ENCODE measurements at regions not wholly inside any gene's neighbourhood (a gene's known extent, or its start where the extent isn't known, plus 50 kb on each side); places are given as distances from the start of the nearest gene placed in this dataset.

DNA sequence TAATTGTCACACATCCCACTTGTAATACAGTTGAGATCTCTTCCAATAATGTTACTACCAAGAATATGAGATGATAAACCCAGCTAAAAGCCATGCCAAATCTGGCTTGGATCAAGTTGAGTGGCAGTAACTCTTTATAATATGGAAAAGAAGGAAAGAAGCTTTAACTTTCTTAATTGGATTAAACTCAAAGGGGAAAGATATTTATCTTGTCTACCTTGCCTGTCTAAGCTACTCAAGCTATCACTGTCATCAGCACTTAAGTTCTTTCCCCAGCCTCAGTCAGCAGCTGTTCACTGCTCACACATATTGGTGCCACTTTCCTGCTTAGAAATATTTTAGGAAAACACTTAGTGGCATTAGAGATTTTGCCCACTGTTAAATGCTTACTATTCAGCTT, 350.7 kb downstream of the IPMK start:
- Histone ChIP-seq H3K4me2 (ENCODE audit: low read length) (no peak overlapping the region), H3K27me3 (ENCODE audit: control insufficient read depth, insufficient read depth, low read length) (no peaks in the 10 kb centered on the region), H3K9me3 (ENCODE audit: control insufficient read depth, low read length) (no peaks in the 10 kb centered on the region), H2AFZ (no peak overlapping the region), H3K79me2 (no peaks in the 10 kb centered on the region), H3K4me1 (no peaks in the 10 kb centered on the region), H3K36me3 (ENCODE audit: control insufficient read depth, insufficient read depth, low read length) (no peaks in the 10 kb centered on the region), H3K4me3 (ENCODE audit: low read depth, low read length) (no peak overlapping the region), H3K27ac (no peak overlapping the region), H3K9ac (no peak overlapping the region)
- TF ChIP-seq, protein P1, sequence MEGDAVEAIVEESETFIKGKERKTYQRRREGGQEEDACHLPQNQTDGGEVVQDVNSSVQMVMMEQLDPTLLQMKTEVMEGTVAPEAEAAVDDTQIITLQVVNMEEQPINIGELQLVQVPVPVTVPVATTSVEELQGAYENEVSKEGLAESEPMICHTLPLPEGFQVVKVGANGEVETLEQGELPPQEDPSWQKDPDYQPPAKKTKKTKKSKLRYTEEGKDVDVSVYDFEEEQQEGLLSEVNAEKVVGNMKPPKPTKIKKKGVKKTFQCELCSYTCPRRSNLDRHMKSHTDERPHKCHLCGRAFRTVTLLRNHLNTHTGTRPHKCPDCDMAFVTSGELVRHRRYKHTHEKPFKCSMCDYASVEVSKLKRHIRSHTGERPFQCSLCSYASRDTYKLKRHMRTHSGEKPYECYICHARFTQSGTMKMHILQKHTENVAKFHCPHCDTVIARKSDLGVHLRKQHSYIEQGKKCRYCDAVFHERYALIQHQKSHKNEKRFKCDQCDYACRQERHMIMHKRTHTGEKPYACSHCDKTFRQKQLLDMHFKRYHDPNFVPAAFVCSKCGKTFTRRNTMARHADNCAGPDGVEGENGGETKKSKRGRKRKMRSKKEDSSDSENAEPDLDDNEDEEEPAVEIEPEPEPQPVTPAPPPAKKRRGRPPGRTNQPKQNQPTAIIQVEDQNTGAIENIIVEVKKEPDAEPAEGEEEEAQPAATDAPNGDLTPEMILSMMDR (IDR thresholded peaks at IDR 0.05) = no peak

DNA sequence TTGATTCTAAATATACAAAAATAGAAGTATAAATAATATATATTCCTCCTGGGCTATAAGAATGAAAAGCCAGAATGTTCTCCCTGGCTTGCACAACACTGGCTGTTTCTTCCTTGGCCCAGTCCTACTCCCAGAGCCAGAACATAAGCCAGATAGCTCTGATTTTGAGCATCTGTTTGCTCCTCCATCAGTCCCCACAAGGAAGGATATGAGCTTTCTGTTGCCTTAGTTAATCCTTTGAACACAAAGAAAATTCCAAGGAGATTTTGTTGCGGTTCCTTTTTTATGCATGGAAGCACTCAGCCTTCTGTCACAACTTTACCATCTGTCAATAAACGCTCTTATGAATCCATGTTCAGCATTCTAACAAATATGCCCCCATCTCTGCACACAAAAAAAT, 361.8 kb downstream of the IPMK start:
- no peak overlapping the region for H2AFZ ChIP-seq

DNA sequence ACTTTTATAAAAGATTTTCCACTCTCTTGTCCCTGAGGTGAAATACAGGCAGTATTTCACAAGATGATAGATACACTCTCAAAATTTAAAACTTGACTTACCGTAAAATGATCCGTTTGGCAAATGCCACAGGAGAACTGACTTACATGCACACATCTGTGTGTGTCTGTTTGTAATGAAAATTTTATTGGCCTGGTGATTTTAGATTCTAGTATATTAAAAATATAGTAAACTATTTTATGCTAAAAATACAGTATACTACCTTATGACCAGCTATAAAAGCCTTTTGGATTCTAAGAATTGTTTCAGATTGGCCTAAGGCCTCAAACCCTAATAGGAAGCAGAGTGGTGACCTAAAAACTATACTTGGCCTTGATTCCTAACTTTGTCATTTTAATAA, 362.7 kb downstream of the IPMK start:
- H2AFZ ChIP-seq = no peak overlapping the region
- H3K4me3 ChIP-seq (ENCODE audit: low read depth, low read length) = no peak overlapping the region
- H3K27ac ChIP-seq = no peak overlapping the region
- no peak overlapping the region for H3K9ac ChIP-seq
- TF ChIP-seq, protein P1 (IDR thresholded peaks at IDR 0.05) = no peak
- H3K4me2 ChIP-seq (ENCODE audit: low read length) = no peak overlapping the region
- no peaks in the 10 kb centered on the region for H3K79me2 ChIP-seq
- H3K36me3 ChIP-seq (ENCODE audit: control insufficient read depth, insufficient read depth, low read length) = peaks cover 2% of the 10 kb centered on the region
- H3K9me3 ChIP-seq (ENCODE audit: control insufficient read depth, low read length) = no peaks in the 10 kb centered on the region
- H3K27me3 ChIP-seq (ENCODE audit: control insufficient read depth, insufficient read depth, low read length) = no peaks in the 10 kb centered on the region
- no peaks in the 10 kb centered on the region for H3K4me1 ChIP-seq

More for the DNA sequence above, 361.8 kb downstream of the IPMK start:
- TF ChIP-seq, protein P1 (IDR thresholded peaks at IDR 0.05) = no peak
- no peak overlapping the region for H3K4me2 ChIP-seq (ENCODE audit: low read length)
- no peaks in the 10 kb centered on the region for H3K79me2 ChIP-seq
- H3K4me3 ChIP-seq (ENCODE audit: low read depth, low read length) = no peak overlapping the region
- peaks cover 2% of the 10 kb centered on the region for H3K36me3 ChIP-seq (ENCODE audit: control insufficient read depth, insufficient read depth, low read length)
- H3K4me1 ChIP-seq = no peaks in the 10 kb centered on the region
- H3K27ac ChIP-seq = no peak overlapping the region
- H3K9me3 ChIP-seq (ENCODE audit: control insufficient read depth, low read length) = no peaks in the 10 kb centered on the region
- H3K9ac ChIP-seq = no peak overlapping the region
- no peaks in the 10 kb centered on the region for H3K27me3 ChIP-seq (ENCODE audit: control insufficient read depth, insufficient read depth, low read length)

DNA sequence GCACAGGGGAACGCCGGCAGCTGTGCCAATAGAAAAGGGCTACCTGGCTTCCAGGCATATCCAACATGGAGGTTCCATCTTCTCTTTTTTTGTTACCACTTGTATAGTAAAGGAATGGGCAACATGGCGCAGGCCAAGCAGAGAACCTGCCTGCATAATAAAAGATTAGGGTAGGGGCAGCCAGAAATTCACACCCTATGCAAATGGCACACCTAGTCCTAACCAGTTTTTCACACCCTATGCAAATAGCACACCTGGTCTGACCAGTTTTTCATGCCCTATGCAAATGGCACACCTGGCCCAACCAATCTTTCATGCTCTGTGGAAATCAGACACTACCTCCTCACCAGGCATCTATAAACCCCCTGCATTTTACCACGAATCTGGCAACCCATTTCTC, 369.5 kb downstream of the IPMK start:
- H3K79me2 ChIP-seq = no peaks in the 10 kb centered on the region
- H3K27ac ChIP-seq = no peak overlapping the region
- H3K4me1 ChIP-seq = no peaks in the 10 kb centered on the region
- peaks cover 2% of the 10 kb centered on the region for H3K36me3 ChIP-seq (ENCODE audit: control insufficient read depth, insufficient read depth, low read length)
- H3K27me3 ChIP-seq (ENCODE audit: control insufficient read depth, insufficient read depth, low read length) = no peaks in the 10 kb centered on the region
- TF ChIP-seq, protein P1 (IDR thresholded peaks at IDR 0.05) = no peak
- H3K4me2 ChIP-seq (ENCODE audit: low read length) = no peak overlapping the region
- no peak overlapping the region for H3K9ac ChIP-seq
- H3K4me3 ChIP-seq (ENCODE audit: low read depth, low read length) = no peak overlapping the region
- H3K9me3 ChIP-seq (ENCODE audit: control insufficient read depth, low read length) = no peaks in the 10 kb centered on the region
- no peak overlapping the region for H2AFZ ChIP-seq

DNA sequence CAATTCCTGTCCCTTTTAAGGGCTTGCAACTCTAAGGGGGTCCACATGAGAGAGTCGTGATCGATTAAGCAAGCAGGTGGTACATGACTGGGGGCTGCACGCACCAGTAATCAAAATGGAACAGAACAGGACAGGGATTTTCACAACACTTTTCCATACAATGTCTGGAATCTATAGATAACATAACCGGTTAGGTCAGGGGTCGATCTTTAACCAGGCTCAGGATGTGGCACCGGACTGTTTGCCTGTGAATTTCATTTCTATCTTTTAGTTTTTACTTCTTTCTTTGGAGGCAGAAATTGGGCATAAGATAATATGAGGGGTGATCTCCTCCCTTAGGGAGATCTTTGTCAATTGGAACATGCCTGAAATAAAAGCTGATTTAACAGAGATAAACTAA, 370.1 kb downstream of the IPMK start:
- Histone ChIP-seq H3K9me3 (ENCODE audit: control insufficient read depth, low read length) (no peaks in the 10 kb centered on the region), H3K4me1 (no peaks in the 10 kb centered on the region), H3K79me2 (no peaks in the 10 kb centered on the region), H3K27me3 (ENCODE audit: control insufficient read depth, insufficient read depth, low read length) (no peaks in the 10 kb centered on the region), H2AFZ (no peak overlapping the region), H3K4me2 (ENCODE audit: low read length) (no peak overlapping the region), H3K36me3 (ENCODE audit: control insufficient read depth, insufficient read depth, low read length) (peaks cover 2% of the 10 kb centered on the region), H3K9ac (no peak overlapping the region), H3K27ac (no peak overlapping the region), H3K4me3 (ENCODE audit: low read depth, low read length) (no peak overlapping the region)
- TF ChIP-seq, protein P1 (IDR thresholded peaks at IDR 0.05) = no peak

Data from parathyroid adenoma (tissue), 2 donors.